ENCODE measurements at regions not wholly inside any gene's neighbourhood (a gene's known extent, or its start where the extent isn't known, plus 50 kb on each side); places are given as distances from the start of the nearest gene placed in this dataset.
"Not testable (repeated sequence)": the region's sequence is repeated elsewhere in the genome, so short reads cannot be mapped to it uniquely, and the experiment has no call there.

DNA sequence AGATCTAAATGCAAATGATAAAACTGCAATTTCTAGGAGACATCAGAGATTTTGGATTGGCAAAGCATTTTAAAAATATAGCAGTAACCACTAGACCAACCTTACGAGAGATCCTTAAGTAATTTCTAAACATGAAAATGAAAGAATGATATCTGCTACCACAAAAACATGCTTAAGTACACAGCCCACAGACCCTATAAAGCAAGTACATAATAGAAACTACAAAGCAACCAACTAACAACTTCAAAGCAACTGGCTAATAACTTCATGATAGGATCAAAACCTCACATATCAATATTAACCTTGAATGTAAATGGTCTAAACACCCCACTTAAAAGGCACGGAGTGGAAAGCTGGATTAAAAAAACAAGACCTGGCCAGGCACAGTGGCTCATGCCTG lies 209.9 kb upstream of the SOX14 start:
- DNase-seq (ENCODE audit: low spot score in 2 of 2) = no peak
- FAIRE-seq = no peak

- no peak for DNase-seq (ENCODE audit: low spot score in 2 of 2)
Observed at GRCh38 chr3:137568880-137569279, 195.2 kb upstream of the SOX14 start.

DNA sequence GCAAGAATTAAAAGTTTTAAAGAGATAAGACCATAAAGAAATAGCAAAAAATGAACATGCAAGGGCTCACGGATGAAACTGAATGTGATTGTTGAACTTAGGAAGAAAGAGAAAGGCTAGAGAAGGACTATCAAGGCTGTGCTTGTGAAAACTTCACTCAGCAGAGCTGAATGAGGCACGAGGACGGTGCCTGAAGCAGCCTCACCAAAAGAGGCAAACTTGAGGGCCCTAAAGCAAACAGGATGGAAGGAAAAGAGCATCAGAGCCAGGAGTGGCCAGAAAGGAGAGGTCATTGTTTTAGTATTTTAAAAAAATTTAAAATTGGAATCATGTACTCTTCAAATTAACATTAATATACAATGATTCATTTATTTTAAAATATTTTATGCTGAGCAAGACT lies 191.2 kb upstream of the SOX14 start:
- no peak for FAIRE-seq

More at GRCh38 chr3:137568880-137569279, 195.2 kb upstream of the SOX14 start:
- no peak for FAIRE-seq

GRCh38 chr3:137582484-137582883 lies 181.6 kb upstream of the SOX14 start:
- FAIRE-seq = no peak
- DNase-seq (ENCODE audit: low spot score in 2 of 2) = no peak

More for the DNA sequence above, 191.2 kb upstream of the SOX14 start:
- no peak for DNase-seq (ENCODE audit: low spot score in 2 of 2)

GRCh38 chr3:137583256-137583655 lies 180.9 kb upstream of the SOX14 start:
- FAIRE-seq = no peak

GRCh38 chr3:137588871-137589270 lies 175.2 kb upstream of the SOX14 start:
- no peak for DNase-seq (ENCODE audit: low spot score in 2 of 2)
- FAIRE-seq = no peak

More at GRCh38 chr3:137583256-137583655, 180.9 kb upstream of the SOX14 start:
- DNase-seq (ENCODE audit: low spot score in 2 of 2) = no peak

GRCh38 chr3:137595415-137595814 lies 168.7 kb upstream of the SOX14 start:
- not testable (repeated sequence) for FAIRE-seq; DNase-seq (ENCODE audit: low spot score in 2 of 2)

DNA sequence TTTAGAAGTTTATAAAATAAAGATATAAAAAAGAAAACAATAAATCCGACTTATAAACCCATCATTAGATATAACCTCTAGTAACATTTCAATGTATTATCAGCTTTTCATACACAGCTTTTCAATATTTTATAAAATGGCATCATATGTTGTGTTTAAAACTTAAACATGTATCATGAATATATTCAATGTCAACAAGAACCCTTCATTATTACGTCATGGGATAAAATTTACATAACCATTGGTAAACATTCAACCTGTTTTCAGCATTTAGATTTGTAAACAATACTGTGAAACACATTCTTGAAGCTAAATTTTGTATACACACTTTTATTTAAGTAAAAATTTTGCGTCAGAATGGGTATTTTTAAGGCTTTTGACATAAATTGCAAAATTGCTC lies 153.4 kb upstream of the SOX14 start:
- no peak for DNase-seq (ENCODE audit: low spot score in 2 of 2)
- FAIRE-seq = no peak

DNA sequence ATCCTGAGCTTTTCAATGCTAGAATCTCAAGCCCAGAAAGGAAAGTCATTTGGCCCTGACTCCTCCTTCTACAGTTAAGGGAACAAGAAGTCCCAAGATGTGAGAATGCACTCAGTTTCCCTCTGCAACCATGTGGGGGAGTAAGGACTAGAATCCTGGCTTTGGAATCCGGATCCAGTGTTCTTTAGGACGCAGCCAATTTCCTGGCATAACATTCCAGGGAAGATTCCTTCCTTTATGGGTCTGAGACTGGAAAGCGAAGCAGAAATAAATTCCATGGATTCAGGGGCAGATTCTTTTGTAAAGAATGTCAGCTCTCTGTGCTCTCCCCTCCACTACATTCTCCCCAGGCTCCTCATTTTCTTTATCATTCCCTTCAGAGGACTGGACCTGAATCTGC lies 151.8 kb upstream of the SOX14 start:
- FAIRE-seq (no peak), DNase-seq (ENCODE audit: low spot score in 2 of 2) (no peak)

GRCh38 chr3:137615659-137616418 lies 148.3 kb upstream of the SOX14 start:
- FAIRE-seq (no peak), DNase-seq (ENCODE audit: low spot score in 2 of 2) (no peak)

- FAIRE-seq (no peak), DNase-seq (ENCODE audit: low spot score in 2 of 2) (no peak)
Observed at GRCh38 chr3:137641879-137642704, 122.0 kb upstream of the SOX14 start.

DNA sequence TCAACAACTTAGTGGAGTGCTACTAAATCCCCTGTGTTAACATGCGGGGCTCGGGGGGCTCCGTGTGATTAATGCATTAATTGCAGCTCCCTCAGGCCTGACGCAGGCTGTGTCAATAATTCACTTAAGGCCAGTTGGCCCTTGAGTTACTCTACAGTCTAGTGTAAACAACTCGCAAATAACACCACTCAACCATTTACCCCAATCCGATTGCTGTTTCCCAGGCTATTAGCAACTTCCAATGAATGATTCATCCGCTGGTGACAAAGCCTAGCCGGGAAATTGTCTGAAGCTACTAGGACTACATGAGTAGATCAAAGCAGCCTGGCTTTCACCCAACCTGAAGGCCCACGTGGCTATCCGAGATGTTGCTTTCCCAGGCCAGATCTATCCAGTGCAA lies 121.3 kb upstream of the SOX14 start:
- no peak for FAIRE-seq
- peak in 1 of 2 donors; percentile 14 for DNase-seq (ENCODE audit: low spot score in 2 of 2)

DNA sequence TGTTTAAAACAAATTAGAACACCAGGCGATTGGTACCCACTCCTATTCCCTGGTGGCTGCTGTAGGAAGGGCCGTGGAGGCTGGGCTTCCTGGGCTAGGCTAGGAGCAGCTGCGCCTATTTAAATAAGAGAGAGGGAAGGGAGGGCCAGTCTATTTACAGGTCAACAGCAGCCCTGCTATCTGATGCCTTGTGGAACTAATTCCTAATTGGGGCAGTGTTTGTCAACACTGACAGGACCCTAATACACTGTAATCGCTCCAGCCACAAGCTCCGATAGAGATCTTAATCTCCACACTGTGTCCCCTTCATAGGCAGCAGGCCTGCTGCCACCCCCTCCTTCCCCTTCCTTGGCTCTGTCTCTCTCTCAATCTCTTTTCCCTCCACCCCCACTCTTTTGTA lies 116.9 kb upstream of the SOX14 start:
- no peak for FAIRE-seq
- DNase-seq (ENCODE audit: low spot score in 2 of 2) = no peak

DNA sequence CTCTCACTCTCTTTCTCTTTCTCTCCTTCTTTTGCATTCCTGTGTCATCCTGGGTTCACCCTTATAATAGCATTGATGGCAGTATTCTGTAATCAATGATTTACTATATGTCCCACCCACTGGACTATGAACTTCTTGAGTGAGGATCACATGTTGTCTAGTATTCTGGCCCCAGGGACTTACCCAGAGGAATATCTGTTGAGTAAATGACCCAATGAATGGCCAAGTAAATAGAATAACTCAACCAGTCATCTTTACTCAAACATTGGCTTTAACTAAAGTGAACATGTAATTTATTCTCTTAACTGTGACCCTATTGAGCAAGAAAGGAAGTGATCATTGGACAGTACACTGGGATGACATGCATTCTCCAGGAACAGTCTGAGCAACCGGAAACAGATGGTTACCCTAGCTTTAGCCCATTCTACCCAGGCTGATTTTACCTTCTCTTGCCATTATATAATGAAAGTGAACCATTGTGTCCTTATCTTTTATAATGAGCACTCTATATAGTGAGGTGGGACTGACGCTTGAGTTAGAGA lies 94.5 kb upstream of the SOX14 start:
- FAIRE-seq = no peak
- DNase-seq (ENCODE audit: low spot score in 2 of 2) = no peak

- no peak for DNase-seq (ENCODE audit: low spot score in 2 of 2)
Observed at GRCh38 chr3:137687181-137687879, 76.8 kb upstream of the SOX14 start.

DNA sequence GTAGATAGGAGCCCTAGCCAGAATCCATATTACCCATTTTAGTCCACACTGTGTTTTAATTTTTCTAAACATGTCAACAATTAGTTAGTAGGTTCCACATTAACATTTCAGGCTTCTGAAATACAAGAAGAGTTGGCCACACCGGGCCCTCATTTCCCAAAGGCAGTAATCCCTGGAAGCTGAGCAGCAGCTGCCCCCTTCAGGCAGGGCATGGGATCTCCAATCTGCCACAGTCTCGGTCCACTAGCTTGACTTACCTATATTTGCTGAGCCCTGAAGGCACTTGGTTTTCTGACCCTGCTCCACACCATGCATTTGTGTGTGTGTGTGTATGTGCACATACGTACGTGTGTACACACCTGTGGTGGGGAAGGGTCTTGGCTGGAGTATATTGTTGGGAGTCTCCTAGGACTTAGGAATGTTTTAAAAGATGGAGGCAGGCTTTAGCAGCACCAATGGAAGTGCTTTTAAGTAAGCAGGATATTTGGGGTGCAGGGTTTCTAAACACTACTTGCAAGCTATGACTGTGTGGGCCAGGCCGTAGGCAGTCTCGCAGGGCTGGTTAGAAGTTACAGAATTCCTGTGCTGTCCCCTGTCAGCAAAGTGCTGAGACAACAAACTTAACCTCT lies 71.2 kb upstream of the SOX14 start:
- FAIRE-seq = no peak
- DNase-seq (ENCODE audit: low spot score in 2 of 2) = no peak

More at GRCh38 chr3:137687181-137687879, 76.8 kb upstream of the SOX14 start:
- FAIRE-seq = no peak

DNA sequence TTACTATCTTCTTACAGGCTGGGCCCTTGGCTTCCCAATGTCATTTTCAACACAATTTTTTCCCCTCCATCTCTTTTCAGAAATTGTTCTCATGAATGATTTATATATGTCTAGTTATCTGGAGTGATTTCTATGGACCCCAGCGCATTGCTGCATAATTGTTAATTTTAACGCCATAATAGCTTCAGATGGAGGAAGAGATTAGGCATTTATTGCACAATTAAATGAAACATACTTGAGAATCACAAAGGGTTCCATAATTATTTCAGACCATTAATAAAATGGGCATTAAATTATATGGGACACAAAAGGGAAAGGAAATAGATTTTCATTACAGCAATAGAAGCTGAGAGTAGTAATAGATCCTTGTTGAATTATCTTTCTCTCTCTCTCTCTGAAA lies 70.3 kb upstream of the SOX14 start:
- FAIRE-seq = no peak
- no peak for DNase-seq (ENCODE audit: low spot score in 2 of 2)

- DNase-seq (ENCODE audit: low spot score in 2 of 2) (no peak), FAIRE-seq (no peak)
Observed at GRCh38 chr3:137694836-137695235, 69.3 kb upstream of the SOX14 start.

DNA sequence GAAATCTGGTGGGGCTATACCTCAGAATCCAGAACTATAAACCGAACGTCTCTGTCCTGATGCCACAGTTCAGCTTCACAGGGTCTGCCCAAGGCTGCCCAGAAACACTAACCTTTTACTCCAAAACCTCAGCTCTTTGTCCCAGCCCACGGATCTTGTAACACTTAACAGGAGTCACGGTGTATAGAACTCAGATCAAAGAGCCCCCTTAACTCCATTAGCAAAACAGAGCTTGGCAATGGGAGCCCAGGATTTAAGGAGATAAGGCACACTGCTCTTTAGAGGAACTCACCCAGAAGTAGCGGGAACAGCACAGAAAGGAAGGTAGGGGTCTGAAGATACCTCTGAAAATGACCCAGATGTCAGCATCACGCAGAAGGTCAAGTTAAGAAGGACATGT lies 68.8 kb upstream of the SOX14 start:
- no peak for FAIRE-seq
- DNase-seq (ENCODE audit: low spot score in 2 of 2) = no peak

GRCh38 chr3:137709011-137709601 lies 55.0 kb upstream of the SOX14 start:
- no peak for FAIRE-seq
- DNase-seq (ENCODE audit: low spot score in 2 of 2) = no peak

Measured in frontal cortex (tissue), 3 donors.